ENCODE measurements at regions not wholly inside any gene's neighbourhood (a gene's known extent, or its start where the extent isn't known, plus 50 kb on each side); places are given as distances from the start of the nearest gene placed in this dataset.
"Not testable (repeated sequence)": the region's sequence is repeated elsewhere in the genome, so short reads cannot be mapped to it uniquely, and the experiment has no call there.

DNA sequence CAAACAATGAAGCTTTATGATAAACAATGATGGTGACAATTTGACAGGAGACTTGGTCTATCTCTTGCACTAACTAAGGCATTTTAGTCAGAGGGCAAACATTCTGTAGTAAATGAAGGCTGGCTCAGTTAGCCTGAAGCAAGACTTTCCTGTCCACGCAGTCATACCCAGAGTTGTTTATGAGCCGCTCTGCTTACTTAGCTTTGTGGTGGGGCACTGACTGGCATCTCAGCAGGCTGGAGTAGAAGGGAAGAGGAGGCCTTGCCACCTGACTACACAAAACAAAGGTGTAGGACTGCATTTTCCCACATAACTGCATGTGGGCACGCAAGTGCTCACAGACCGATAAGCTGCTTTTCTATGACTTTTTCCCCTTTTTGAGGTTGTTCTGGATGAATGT lies 133.7 kb upstream of the EPB41L4A start:
- Histone ChIP-seq H3K27me3 (ENCODE audit: control insufficient read depth in 1 of 2, insufficient read depth in 2 of 2, low read length in 2 of 2) (no peaks in the 10 kb centered on the region), H3K36me3 (ENCODE audit: control insufficient read depth in 2 of 2, insufficient read depth in 2 of 2, low read length in 2 of 2) (no peaks in the 10 kb centered on the region), H3K27ac (ENCODE audit: low read length) (no peak overlapping the region), H3K4me3 (ENCODE audit: low read length in 2 of 2) (no peak overlapping the region), H3K9me3 (ENCODE audit: control insufficient read depth in 2 of 2, low read length in 2 of 2) (no peaks in the 10 kb centered on the region), H3K9ac (ENCODE audit: low read length in 2 of 2) (no peak overlapping the region), H3K4me1 (ENCODE audit: control insufficient read depth, insufficient read depth, low read length) (peaks cover 16% of the 10 kb centered on the region)

DNA sequence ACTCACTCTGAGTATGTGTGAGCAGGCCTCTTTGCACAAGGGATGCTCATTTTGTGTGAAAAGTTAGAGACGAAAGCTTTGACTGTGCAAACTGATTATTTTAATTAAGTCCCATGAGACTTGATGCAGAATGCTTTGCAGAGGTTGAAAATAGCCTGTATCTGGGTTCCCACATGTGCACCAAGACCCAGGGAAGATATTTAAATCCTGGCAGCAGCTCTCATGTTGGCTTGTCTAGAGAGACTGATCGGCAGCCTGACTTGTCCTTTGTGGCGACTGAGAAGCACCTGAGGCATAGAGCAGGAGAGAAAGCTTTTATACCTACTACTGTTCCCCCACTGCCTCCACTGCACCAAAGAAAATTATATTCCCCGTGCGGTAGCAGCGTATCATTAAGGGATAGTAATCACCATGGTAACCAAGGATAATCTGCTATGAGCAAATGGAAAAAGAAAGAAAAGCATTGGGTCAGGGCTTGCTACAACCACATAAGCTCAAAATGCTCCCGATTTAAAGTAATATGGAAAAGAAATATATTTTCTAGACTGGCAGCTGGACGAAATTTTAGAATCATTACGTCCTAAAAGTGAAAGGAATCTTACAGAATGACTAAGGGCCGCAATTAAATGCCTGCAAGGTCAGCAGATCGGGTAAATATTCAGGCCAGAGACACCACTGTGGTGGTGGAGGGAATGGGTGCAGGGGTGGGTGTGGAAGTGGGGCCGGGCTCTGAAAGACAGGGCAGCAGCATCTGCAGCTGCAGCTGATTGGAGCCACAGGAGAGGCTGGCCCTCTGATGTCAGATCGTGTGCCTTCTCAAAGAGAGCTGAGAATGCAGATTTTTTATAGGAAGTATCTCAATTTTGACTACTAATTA lies 135.3 kb upstream of the EPB41L4A start:
- Histone ChIP-seq H3K9me3 (ENCODE audit: control insufficient read depth in 2 of 2, low read length in 2 of 2) (no peaks in the 10 kb centered on the region), H3K4me3 (ENCODE audit: low read length in 2 of 2) (no peak overlapping the region), H3K9ac (ENCODE audit: low read length in 2 of 2) (no peak overlapping the region), H3K36me3 (ENCODE audit: control insufficient read depth in 2 of 2, insufficient read depth in 2 of 2, low read length in 2 of 2) (no peaks in the 10 kb centered on the region), H3K27me3 (ENCODE audit: control insufficient read depth in 1 of 2, insufficient read depth in 2 of 2, low read length in 2 of 2) (no peaks in the 10 kb centered on the region), H3K27ac (ENCODE audit: low read length) (no peak overlapping the region), H3K4me1 (ENCODE audit: control insufficient read depth, insufficient read depth, low read length) (peaks cover 16% of the 10 kb centered on the region)

DNA sequence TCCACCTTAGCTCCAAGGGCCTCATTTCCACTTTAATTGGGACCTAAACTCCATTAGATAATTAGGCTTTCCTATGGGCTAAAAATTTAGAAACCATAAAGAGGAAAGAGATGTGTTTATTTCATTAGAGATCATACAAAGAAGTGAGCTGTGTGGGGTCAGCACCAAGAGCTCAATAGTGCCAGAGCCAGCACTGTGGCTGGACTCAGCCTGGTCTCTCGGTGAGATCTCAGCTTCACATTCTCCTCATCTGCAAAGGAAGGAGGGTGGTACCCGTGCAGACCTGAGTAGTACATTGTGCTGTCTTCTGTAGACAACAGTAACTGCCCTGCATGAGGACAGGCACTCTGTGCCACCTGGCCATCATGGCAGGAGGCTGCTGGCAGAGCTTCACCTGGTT lies 136.1 kb upstream of the EPB41L4A start:
- H3K9ac ChIP-seq (ENCODE audit: low read length in 2 of 2), result no peak overlapping the region
- H3K4me3 ChIP-seq (ENCODE audit: low read length in 2 of 2), result no peak overlapping the region
- H3K9me3 ChIP-seq (ENCODE audit: control insufficient read depth in 2 of 2, low read length in 2 of 2), result no peaks in the 10 kb centered on the region
- H3K27ac ChIP-seq (ENCODE audit: low read length), result no peak overlapping the region
- no peaks in the 10 kb centered on the region for H3K36me3 ChIP-seq (ENCODE audit: control insufficient read depth in 2 of 2, insufficient read depth in 2 of 2, low read length in 2 of 2)
- no peaks in the 10 kb centered on the region for H3K27me3 ChIP-seq (ENCODE audit: control insufficient read depth in 1 of 2, insufficient read depth in 2 of 2, low read length in 2 of 2)
- H3K4me1 ChIP-seq (ENCODE audit: control insufficient read depth, insufficient read depth, low read length), result peaks cover 16% of the 10 kb centered on the region

DNA sequence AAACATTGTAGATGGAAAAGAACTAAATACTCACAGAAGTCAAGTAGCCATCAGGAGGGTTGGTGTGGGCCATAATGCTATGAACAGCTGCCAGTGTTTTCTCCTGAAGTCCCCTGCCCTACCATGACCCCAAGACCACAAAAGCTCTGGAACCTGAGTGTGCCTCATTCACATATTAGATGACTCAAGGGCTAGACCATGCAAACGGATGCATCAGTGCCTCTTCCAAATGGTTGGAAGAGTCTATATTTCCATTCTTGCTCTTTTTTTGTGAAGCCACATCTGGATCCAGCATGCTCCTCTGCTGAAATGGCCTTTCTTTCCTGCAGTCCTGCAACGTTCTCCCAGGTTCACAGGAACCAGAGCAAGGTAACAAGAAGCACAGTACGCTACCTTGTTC lies 136.6 kb upstream of the EPB41L4A start:
- H3K4me1 ChIP-seq (ENCODE audit: control insufficient read depth, insufficient read depth, low read length), result peaks cover 16% of the 10 kb centered on the region
- no peak overlapping the region for H3K9ac ChIP-seq (ENCODE audit: low read length in 2 of 2)
- H3K36me3 ChIP-seq (ENCODE audit: control insufficient read depth in 2 of 2, insufficient read depth in 2 of 2, low read length in 2 of 2), result no peaks in the 10 kb centered on the region
- no peaks in the 10 kb centered on the region for H3K9me3 ChIP-seq (ENCODE audit: control insufficient read depth in 2 of 2, low read length in 2 of 2)
- no peak overlapping the region for H3K4me3 ChIP-seq (ENCODE audit: low read length in 2 of 2)
- H3K27me3 ChIP-seq (ENCODE audit: control insufficient read depth in 1 of 2, insufficient read depth in 2 of 2, low read length in 2 of 2), result no peaks in the 10 kb centered on the region
- H3K27ac ChIP-seq (ENCODE audit: low read length), result no peak overlapping the region

DNA sequence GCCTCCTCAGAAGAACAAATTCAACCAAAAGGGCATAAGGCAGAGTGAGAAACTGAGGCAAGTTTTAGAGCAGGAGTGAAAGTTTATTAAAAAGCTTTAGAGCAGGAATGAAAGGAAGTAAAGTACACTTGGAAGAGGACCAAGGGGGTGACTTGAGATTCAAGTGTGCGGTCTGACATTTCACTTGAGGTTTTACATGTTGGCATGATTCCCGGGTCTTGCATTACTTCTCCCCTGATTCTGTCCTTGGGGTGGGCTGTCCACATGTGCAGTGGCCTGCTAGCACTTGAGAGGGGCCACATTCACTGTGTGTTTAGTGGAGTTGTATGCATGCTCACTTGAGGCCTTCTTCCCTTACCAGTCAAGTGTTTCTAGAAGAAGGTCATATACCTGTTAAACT lies 140.4 kb upstream of the EPB41L4A start:
- not testable (repeated sequence) for H3K27me3 ChIP-seq (ENCODE audit: control insufficient read depth in 1 of 2, insufficient read depth in 2 of 2, low read length in 2 of 2); H3K4me1 ChIP-seq (ENCODE audit: control insufficient read depth, insufficient read depth, low read length)

DNA sequence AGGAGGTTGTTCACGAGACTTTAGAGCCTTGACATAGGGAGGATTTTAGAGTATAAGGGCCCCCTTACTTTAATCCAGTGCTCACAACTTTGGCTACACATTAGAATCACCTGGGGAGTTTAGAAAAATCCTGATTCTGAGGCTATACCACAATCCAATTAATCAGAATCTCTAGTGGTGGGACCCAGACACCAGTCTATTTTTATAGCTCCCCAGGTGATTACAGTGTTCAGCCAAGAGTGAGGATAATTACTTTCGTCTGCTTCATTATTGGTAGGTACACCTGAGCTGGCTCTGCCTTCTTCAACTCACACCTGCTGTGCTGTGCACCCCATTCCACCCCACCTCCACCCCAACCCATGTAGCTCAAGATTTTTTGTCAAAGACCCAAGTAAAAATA lies 141.3 kb upstream of the EPB41L4A start:
- Histone ChIP-seq H3K36me3 (ENCODE audit: control insufficient read depth in 2 of 2, insufficient read depth in 2 of 2, low read length in 2 of 2) (no peaks in the 10 kb centered on the region), H3K4me1 (ENCODE audit: control insufficient read depth, insufficient read depth, low read length) (peaks cover 2% of the 10 kb centered on the region)

More for the DNA sequence above, 140.4 kb upstream of the EPB41L4A start:
- H3K9me3 ChIP-seq (ENCODE audit: control insufficient read depth in 2 of 2, low read length in 2 of 2); H3K9ac ChIP-seq (ENCODE audit: low read length in 2 of 2); H3K36me3 ChIP-seq (ENCODE audit: control insufficient read depth in 2 of 2, insufficient read depth in 2 of 2, low read length in 2 of 2); H3K27ac ChIP-seq (ENCODE audit: low read length); H3K4me3 ChIP-seq (ENCODE audit: low read length in 2 of 2): not testable (repeated sequence)

DNA sequence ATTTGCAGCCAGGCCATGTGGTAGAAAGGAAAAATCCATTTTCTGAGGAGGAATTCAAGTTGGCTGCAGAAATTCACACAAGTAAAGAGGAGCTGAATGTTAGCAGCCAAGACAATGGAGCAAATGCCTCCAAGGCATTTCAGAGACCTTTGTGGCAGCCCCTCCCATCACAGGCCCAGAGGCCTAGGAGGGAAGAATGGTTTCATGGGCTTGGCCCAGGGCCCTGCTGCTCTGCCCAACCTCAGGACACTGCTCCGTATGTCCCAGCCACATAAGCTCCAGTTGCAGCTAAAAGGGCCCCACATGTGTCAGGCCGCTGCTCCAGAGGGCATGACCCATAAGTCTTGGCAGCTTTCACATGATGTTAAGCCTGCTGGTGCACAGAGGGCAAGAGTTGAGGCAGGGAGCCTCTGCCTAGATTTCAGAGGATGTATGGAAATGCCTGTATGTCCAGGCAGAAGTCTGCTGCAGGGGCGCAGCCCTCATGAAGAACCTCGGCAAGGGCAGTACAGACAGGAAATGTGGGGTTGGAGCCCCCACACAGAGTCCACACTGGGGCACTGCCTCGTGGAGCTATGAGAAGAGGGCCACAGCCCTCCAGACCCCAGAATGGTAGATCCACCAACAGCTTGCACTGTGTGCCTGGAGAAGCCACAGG lies 144.2 kb upstream of the EPB41L4A start:
- Histone ChIP-seq H3K4me3 (ENCODE audit: low read length in 2 of 2) (no peak overlapping the region), H3K36me3 (ENCODE audit: control insufficient read depth in 2 of 2, insufficient read depth in 2 of 2, low read length in 2 of 2) (no peaks in the 10 kb centered on the region), H3K9me3 (ENCODE audit: control insufficient read depth in 2 of 2, low read length in 2 of 2) (no peaks in the 10 kb centered on the region), H3K27ac (ENCODE audit: low read length) (no peak overlapping the region), H3K4me1 (ENCODE audit: control insufficient read depth, insufficient read depth, low read length) (no peaks in the 10 kb centered on the region), H3K9ac (ENCODE audit: low read length in 2 of 2) (no peak overlapping the region), H3K27me3 (ENCODE audit: control insufficient read depth in 1 of 2, insufficient read depth in 2 of 2, low read length in 2 of 2) (no peaks in the 10 kb centered on the region)

More for the DNA sequence above, 141.3 kb upstream of the EPB41L4A start:
- Histone ChIP-seq H3K27me3 (ENCODE audit: control insufficient read depth in 1 of 2, insufficient read depth in 2 of 2, low read length in 2 of 2) (no peaks in the 10 kb centered on the region), H3K9me3 (ENCODE audit: control insufficient read depth in 2 of 2, low read length in 2 of 2) (no peaks in the 10 kb centered on the region), H3K4me3 (ENCODE audit: low read length in 2 of 2) (no peak overlapping the region), H3K9ac (ENCODE audit: low read length in 2 of 2) (no peak overlapping the region), H3K27ac (ENCODE audit: low read length) (no peak overlapping the region)

DNA sequence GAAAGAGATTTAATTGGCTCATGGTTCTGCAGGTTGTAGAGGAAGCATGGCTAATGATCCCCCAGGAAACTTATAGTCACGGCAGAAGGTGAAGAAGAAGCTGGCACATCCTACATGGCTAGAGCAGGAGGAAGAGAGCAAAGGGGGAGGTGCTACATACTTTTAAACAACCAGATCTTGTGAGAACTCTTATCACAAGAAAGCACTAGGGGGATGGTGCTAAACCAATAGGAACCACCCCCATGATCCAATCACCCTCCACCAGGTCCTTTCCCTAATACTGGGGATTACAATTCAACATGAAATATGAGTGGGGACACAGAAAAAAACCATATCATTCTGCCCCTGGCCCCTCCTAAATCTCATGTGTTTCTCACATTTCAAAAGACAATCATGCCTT lies 147.2 kb upstream of the EPB41L4A start:
- Histone ChIP-seq H3K4me3 (ENCODE audit: low read length in 2 of 2) (no peak overlapping the region), H3K27me3 (ENCODE audit: control insufficient read depth in 1 of 2, insufficient read depth in 2 of 2, low read length in 2 of 2) (no peaks in the 10 kb centered on the region), H3K9ac (ENCODE audit: low read length in 2 of 2) (no peak overlapping the region), H3K36me3 (ENCODE audit: control insufficient read depth in 2 of 2, insufficient read depth in 2 of 2, low read length in 2 of 2) (no peaks in the 10 kb centered on the region), H3K27ac (ENCODE audit: low read length) (no peak overlapping the region), H3K4me1 (ENCODE audit: control insufficient read depth, insufficient read depth, low read length) (no peaks in the 10 kb centered on the region), H3K9me3 (ENCODE audit: control insufficient read depth in 2 of 2, low read length in 2 of 2) (no peaks in the 10 kb centered on the region)

DNA sequence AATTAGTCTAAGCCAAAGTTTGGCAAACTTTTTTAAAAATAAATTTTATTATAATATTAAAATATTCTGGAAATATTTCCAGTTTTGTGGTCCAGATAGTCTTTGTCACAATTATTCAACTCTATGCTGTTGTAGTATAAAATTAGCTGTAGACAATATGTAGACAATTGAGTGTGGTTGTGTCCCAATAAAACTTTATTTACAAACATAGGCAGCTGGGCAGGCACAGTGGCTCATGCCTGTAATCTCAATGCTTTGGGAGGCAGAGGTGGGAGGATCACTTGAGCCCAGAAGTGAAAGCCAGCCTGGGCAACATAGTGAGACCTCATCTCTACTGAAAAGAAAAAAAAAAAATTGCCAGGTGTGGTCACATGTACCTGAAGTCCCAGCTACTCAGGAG lies 150.5 kb upstream of the EPB41L4A start:
- H3K9me3 ChIP-seq (ENCODE audit: control insufficient read depth in 2 of 2, low read length in 2 of 2), result no peaks in the 10 kb centered on the region
- no peak overlapping the region for H3K4me3 ChIP-seq (ENCODE audit: low read length in 2 of 2)
- H3K27ac ChIP-seq (ENCODE audit: low read length), result no peak overlapping the region
- H3K9ac ChIP-seq (ENCODE audit: low read length in 2 of 2), result no peak overlapping the region
- H3K4me1 ChIP-seq (ENCODE audit: control insufficient read depth, insufficient read depth, low read length), result no peaks in the 10 kb centered on the region
- no peaks in the 10 kb centered on the region for H3K36me3 ChIP-seq (ENCODE audit: control insufficient read depth in 2 of 2, insufficient read depth in 2 of 2, low read length in 2 of 2)
- H3K27me3 ChIP-seq (ENCODE audit: control insufficient read depth in 1 of 2, insufficient read depth in 2 of 2, low read length in 2 of 2), result no peaks in the 10 kb centered on the region

DNA sequence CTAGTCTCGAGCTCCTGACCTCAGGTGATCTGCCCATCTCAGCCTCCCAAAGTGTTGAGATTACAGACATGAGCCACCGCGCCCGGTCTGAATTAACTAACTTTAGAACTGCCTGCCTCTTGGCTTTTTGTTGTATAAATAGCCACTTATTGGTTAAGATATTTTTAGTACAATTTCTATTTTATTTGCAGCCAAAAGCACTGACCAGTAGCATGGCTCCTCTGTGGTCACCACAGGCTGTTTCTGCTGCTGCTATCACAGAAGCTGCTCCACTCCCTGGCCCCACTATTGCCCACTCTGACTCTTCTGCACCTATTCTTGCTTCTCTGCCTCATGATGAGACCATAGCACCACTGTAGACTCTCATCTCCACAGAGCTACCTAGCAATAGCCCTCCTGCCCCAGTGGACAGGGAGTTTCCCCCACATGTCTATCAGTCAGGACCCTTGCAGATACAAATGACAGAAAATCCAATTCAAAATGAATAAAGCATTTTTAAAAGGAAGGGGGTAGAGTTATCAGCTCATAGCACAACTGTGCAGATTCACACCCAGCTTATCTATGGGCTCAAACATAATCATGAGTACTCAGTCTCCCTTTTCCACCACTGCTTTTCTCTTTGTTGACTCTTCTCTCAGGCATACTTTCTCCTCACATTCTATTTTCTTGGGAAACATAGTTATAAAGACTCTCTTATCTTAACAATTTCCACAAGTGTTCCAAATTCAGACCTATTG lies 151.8 kb upstream of the EPB41L4A start:
- no peak overlapping the region for H3K4me3 ChIP-seq (ENCODE audit: low read length in 2 of 2)
- H3K27me3 ChIP-seq (ENCODE audit: control insufficient read depth in 1 of 2, insufficient read depth in 2 of 2, low read length in 2 of 2), result no peaks in the 10 kb centered on the region
- H3K36me3 ChIP-seq (ENCODE audit: control insufficient read depth in 2 of 2, insufficient read depth in 2 of 2, low read length in 2 of 2), result no peaks in the 10 kb centered on the region
- peaks cover 5% of the 10 kb centered on the region for H3K4me1 ChIP-seq (ENCODE audit: control insufficient read depth, insufficient read depth, low read length)
- H3K27ac ChIP-seq (ENCODE audit: low read length), result no peak overlapping the region
- H3K9me3 ChIP-seq (ENCODE audit: control insufficient read depth in 2 of 2, low read length in 2 of 2), result no peaks in the 10 kb centered on the region
- H3K9ac ChIP-seq (ENCODE audit: low read length in 2 of 2), result no peak overlapping the region
